HCT116 (cell line): ENCODE measurements at regions not wholly inside any gene's neighbourhood (a gene's known extent, or its start where the extent isn't known, plus 50 kb on each side); places are given as distances from the start of the nearest gene placed in this dataset.

Experiments
- ATF3 ChIP-seq: IDR thresholded peaks from 2 replicates; pipeline ENCODE4 v1.6.1; 2012
- CTCF ChIP-seq, 3 experiments: fragments of 200-600 bp in 1 of 3; sonication (generic) in 1 of 3; IDR thresholded peaks in 2 of 3; conservative IDR thresholded peaks in 1 of 3; 2 replicates each; pipeline ENCODE4 v1.5.1; 2012 to 2017; ENCODE audit warnings: low read depth in 2 of 3, low read length in 2 of 3, antibody characterized with exemption in 1 of 3, borderline replicate concordance in 1 of 3, control low read depth in 1 of 3, mild to moderate bottlenecking in 1 of 3, mixed read lengths in 1 of 3, mixed run types in 1 of 3, moderate library complexity in 1 of 3; ENCODE audit not compliant: insufficient read depth in 1 of 3
- EGR1 ChIP-seq: IDR thresholded peaks from 2 replicates; pipeline ENCODE4 v1.6.1; 2012; ENCODE audit warnings: low read depth
- EZH2phosphoT487 ChIP-seq: fragments of 200-600 bp; IDR thresholded peaks from 2 replicates; pipeline ENCODE4 v1.6.1; 2018; ENCODE audit warnings: antibody characterized with exemption, borderline replicate concordance
- MAX ChIP-seq: IDR thresholded peaks from 2 replicates; pipeline ENCODE4 v1.6.1; 2012
- POLR2A ChIP-seq: IDR thresholded peaks from 2 replicates; pipeline ENCODE4 v1.7.0; 2011; ENCODE audit warnings: borderline replicate concordance; ENCODE audit not compliant: insufficient read depth, insufficient read length; ENCODE audit errors: extremely low read depth
- POLR2AphosphoS5 ChIP-seq: IDR thresholded peaks from 2 replicates; pipeline ENCODE4 v1.6.1; 2011; ENCODE audit warnings: mild to moderate bottlenecking, low read depth, low read length, moderate library complexity
- RAD21 ChIP-seq: IDR thresholded peaks from 2 replicates; pipeline ENCODE4 v1.6.1; 2012; ENCODE audit warnings: low read depth, mild to moderate bottlenecking
- SRF ChIP-seq: IDR thresholded peaks from 2 replicates; pipeline ENCODE4 v1.6.1; 2012; ENCODE audit warnings: low read depth

- TF ChIP-seq EZH2phosphoT487: no peak
- no peak for TF ChIP-seq CTCF (IDR thresholded peaks at IDR 0.05 in 2 of 3, conservative IDR thresholded peaks at IDR 0.05 in 1 of 3; ENCODE audit: borderline replicate concordance in 1 of 3, insufficient read depth in 1 of 3, low read depth in 2 of 3, low read length in 2 of 3)
- no peak for TF ChIP-seq MAX
- TF ChIP-seq POLR2A: no peak
- no peak for TF ChIP-seq POLR2AphosphoS5
- TF ChIP-seq RAD21: no peak
- TF ChIP-seq ATF3: no peak
- TF ChIP-seq EGR1: no peak
- no peak for TF ChIP-seq SRF
These were observed 301.3 kb upstream of the MPDZ start for GRCh38 chr9:13580760-13581159.
